Keratinocyte (primary cell): ENCODE measurements at regions not wholly inside any gene's neighbourhood (a gene's known extent, or its start where the extent isn't known, plus 50 kb on each side); places are given as distances from the start of the nearest gene placed in this dataset.
"Not testable (repeated sequence)": the region's sequence is repeated elsewhere in the genome, so short reads cannot be mapped to it uniquely, and the experiment has no call there.

Experiments used
- DNase-seq: peaks from one replicate; pipeline ENCODE4 v3.0.0-alpha.2; 2011; ENCODE audit warnings: low read depth, missing footprints, low spot score
- FAIRE-seq: peaks from 2 replicates; lab custom pipeline; 2011; peaks lifted over from hg19 to GRCh38; lab: Jason Lieb, UNC
- H2AFZ ChIP-seq: 2 replicates; pipeline ENCODE4 v1.6.0; 2012; ENCODE audit warnings: low read length, control low read depth, inconsistent platforms; ENCODE audit not compliant: control insufficient read depth
- H3K27ac ChIP-seq: 2 replicates; pipeline ENCODE4 v1.5.1; 2011; ENCODE audit warnings: low read length; ENCODE audit not compliant: control insufficient read depth, insufficient read depth
- H3K27me3 ChIP-seq: 3 replicates; pipeline ENCODE4 v1.6.0; 2011; ENCODE audit warnings: low read length; ENCODE audit not compliant: control insufficient read depth, insufficient read depth; ENCODE audit errors: extremely low read depth
- H3K36me3 ChIP-seq, 2 experiments: 2 replicates in 1 of 2; 3 replicates in 1 of 2; pipeline ENCODE4 v1.5.1; 2011; ENCODE audit warnings: low read length in 2 of 2, mild to moderate bottlenecking in 1 of 2; ENCODE audit not compliant: control insufficient read depth in 2 of 2, insufficient read depth in 2 of 2; ENCODE audit errors: extremely low read depth in 1 of 2
- H3K4me1 ChIP-seq: 3 replicates; pipeline ENCODE4 v1.5.1; 2011; ENCODE audit warnings: low read length; ENCODE audit not compliant: control insufficient read depth, insufficient read depth; ENCODE audit errors: extremely low read depth
- H3K4me2 ChIP-seq: 3 replicates; pipeline ENCODE4 v1.6.0; 2011; ENCODE audit warnings: low read depth, low read length; ENCODE audit not compliant: control insufficient read depth, insufficient read depth; ENCODE audit errors: extremely low read depth
- H3K4me3 ChIP-seq, 3 experiments: fragments of 200-600 bp in 1 of 3; sonication (generic) in 1 of 3; 2 replicates in 2 of 3; 3 replicates in 1 of 3; pipeline ENCODE4 v1.5.1; 2011 to 2016; ENCODE audit warnings: low read length in 3 of 3, mild to moderate bottlenecking in 3 of 3, control low read depth in 2 of 3, inconsistent platforms in 1 of 3, low read depth in 1 of 3, mixed read lengths in 1 of 3, mixed run types in 1 of 3, moderate library complexity in 1 of 3; ENCODE audit not compliant: control insufficient read depth in 2 of 3, insufficient read depth in 2 of 3; ENCODE audit errors: extremely low read depth in 1 of 3
- H3K79me2 ChIP-seq: 2 replicates; pipeline ENCODE4 v1.6.0; 2012; ENCODE audit warnings: low read length; ENCODE audit not compliant: control insufficient read depth, insufficient read depth
- H3K9ac ChIP-seq: 3 replicates; pipeline ENCODE4 v1.6.0; 2011; ENCODE audit warnings: low read length; ENCODE audit not compliant: control insufficient read depth, insufficient read depth; ENCODE audit errors: extremely low read depth
- H3K9me1 ChIP-seq: 3 replicates; pipeline ENCODE4 v1.6.0; 2011; ENCODE audit warnings: low read length; ENCODE audit not compliant: control insufficient read depth, insufficient read depth; ENCODE audit errors: extremely low read depth
- H3K9me3 ChIP-seq: 2 replicates; pipeline ENCODE4 v1.5.1; 2012; ENCODE audit warnings: low read depth, low read length; ENCODE audit not compliant: control insufficient read depth
- H4K20me1 ChIP-seq: 3 replicates; pipeline ENCODE4 v1.6.0; 2011; ENCODE audit warnings: low read length; ENCODE audit not compliant: control insufficient read depth, insufficient read depth; ENCODE audit errors: extremely low read depth
- EZH2 ChIP-seq: IDR thresholded peaks from one replicate; pipeline ENCODE4 v1.6.1; 2012; ENCODE audit warnings: inconsistent platforms, mild to moderate bottlenecking, low read length, moderate library complexity
- dilution Hi-C: fragments of 300-500 bp; cut with MboI; formaldehyde crosslinking; loops from one replicate; pipeline ENCODE4 v1.7.0; 2020; ENCODE audit warnings: low sequenced_read_pairs; ENCODE audit not compliant: extremely low pct_ligation_motif_present
- TF ChIP-seq, protein P1 (sequence below), 3 experiments: IDR thresholded peaks in 1 of 3; conservative IDR thresholded peaks in 1 of 3; optimal IDR thresholded peaks in 1 of 3; 2 replicates in 2 of 3; 3 replicates in 1 of 3; pipeline versions ENCODE3 to v1.5.1; 2011; ENCODE audit warnings: low read length in 3 of 3, mild to moderate bottlenecking in 3 of 3, moderate library complexity in 2 of 3, control low read depth in 1 of 3, inconsistent platforms in 1 of 3; ENCODE audit not compliant: insufficient read depth in 2 of 3; ENCODE audit errors: extremely low read depth in 1 of 3

DNA sequence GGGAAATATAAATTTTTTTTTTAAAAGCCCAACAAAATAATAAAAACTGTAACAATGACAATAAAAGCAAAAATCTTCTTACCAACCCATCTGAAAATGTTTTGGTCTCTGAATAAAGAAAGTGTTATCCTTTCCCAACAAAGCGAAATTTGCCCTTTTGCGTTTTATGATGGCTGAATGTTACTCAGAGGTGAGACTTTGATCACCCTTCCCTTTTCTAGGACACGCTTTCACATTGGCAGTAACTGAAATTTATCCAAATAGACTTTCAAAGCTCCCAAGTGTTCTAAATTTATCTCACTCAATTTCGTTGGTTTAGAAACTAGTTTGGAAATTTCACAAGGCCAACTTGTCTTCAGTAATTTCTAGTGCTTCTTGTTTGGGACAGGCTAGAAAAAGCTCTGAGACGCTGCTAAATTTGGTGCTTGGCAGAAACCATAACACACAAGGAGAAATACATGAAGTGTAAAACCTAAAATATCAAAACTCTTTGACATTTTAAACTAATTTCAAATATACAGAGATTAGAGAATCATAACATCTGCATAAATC lies 354.5 kb upstream of the CITED2 start:
- no peaks in the 10 kb centered on the region for H3K79me2 ChIP-seq
- no peaks in the 10 kb centered on the region for H3K36me3 ChIP-seq
- no peaks in the 10 kb centered on the region for H3K9me1 ChIP-seq
- H3K9me3 ChIP-seq, result no peaks in the 10 kb centered on the region
- no peaks in the 10 kb centered on the region for H3K27me3 ChIP-seq
- dilution Hi-C loops, result no loop called here
- FAIRE-seq (no peak), DNase-seq (no peak)
- peaks cover 18% of the 10 kb centered on the region for H3K4me1 ChIP-seq
- H4K20me1 ChIP-seq, result no peaks in the 10 kb centered on the region
- no peak overlapping the region for H3K27ac ChIP-seq
- H2AFZ ChIP-seq, result no peak overlapping the region
- no peak overlapping the region for H3K9ac ChIP-seq
- H3K4me2 ChIP-seq, result no peak overlapping the region
- H3K4me3 ChIP-seq, result no peak overlapping the region
- TF ChIP-seq, protein P1, sequence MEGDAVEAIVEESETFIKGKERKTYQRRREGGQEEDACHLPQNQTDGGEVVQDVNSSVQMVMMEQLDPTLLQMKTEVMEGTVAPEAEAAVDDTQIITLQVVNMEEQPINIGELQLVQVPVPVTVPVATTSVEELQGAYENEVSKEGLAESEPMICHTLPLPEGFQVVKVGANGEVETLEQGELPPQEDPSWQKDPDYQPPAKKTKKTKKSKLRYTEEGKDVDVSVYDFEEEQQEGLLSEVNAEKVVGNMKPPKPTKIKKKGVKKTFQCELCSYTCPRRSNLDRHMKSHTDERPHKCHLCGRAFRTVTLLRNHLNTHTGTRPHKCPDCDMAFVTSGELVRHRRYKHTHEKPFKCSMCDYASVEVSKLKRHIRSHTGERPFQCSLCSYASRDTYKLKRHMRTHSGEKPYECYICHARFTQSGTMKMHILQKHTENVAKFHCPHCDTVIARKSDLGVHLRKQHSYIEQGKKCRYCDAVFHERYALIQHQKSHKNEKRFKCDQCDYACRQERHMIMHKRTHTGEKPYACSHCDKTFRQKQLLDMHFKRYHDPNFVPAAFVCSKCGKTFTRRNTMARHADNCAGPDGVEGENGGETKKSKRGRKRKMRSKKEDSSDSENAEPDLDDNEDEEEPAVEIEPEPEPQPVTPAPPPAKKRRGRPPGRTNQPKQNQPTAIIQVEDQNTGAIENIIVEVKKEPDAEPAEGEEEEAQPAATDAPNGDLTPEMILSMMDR (optimal IDR thresholded peaks at IDR 0.05 in 1 of 3, IDR thresholded peaks at IDR 0.05 in 1 of 3, conservative IDR thresholded peaks at IDR 0.05 in 1 of 3; ENCODE audit: extremely low read depth in 1 of 3, insufficient read depth in 2 of 3, low read length in 3 of 3), result no peak
- no peak for TF ChIP-seq EZH2

DNA sequence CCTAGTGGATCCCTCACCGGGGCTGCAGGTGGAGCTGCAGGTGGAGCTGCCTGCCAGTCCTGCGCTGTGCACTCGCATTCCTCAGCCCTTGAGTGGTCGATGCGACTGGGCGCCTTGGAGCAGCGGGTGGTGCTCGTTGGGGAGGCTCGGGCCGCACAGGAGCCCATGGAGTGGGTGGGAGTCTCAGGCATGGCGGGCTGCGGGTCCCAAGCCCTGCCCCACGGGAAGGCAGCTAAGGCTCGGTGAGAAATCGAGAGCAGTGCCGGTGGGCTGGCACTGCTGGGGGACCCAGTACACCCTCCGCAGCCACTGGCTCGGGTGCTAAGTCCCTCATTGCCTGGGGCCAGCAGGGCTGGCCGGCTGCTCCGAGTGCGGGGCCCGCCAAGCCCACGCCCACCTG lies 351.8 kb upstream of the CITED2 start:
- H3K79me2 ChIP-seq, H3K27me3 ChIP-seq, H3K36me3 ChIP-seq, H3K9ac ChIP-seq, H3K9me1 ChIP-seq, H3K4me2 ChIP-seq, H3K4me1 ChIP-seq, dilution Hi-C loops, H3K9me3 ChIP-seq, H3K27ac ChIP-seq, FAIRE-seq, H3K4me3 ChIP-seq, H2AFZ ChIP-seq, DNase-seq, H4K20me1 ChIP-seq: not testable (repeated sequence)

DNA sequence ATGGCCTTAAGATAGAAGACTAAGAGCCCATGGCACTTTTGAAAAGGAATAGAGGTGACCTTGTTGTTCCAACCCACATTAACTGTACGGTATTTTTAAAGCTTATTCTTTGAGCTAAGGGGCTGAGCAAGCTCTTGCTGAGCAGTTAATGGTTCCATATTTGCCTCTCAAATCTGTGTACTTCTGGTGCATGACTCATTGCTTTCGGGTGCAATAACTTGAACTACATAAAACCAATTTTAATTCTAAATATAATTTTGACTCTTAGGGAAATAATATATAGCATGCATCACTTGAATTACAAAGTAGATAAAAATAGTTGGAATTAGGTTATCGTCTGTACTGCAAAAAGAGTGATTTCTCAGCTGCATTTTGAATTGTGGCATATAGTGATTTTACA lies 348.1 kb upstream of the CITED2 start:
- Histone ChIP-seq H3K9ac (no peak overlapping the region), H4K20me1 (no peaks in the 10 kb centered on the region), H3K9me3 (no peaks in the 10 kb centered on the region), H3K79me2 (no peaks in the 10 kb centered on the region), H3K4me1 (no peaks in the 10 kb centered on the region), H3K9me1 (no peaks in the 10 kb centered on the region), H3K4me2 (no peak overlapping the region), H3K27ac (no peak overlapping the region), H3K4me3 (no peak overlapping the region), H3K27me3 (no peaks in the 10 kb centered on the region), H2AFZ (no peak overlapping the region), H3K36me3 (no peaks in the 10 kb centered on the region)
- TF ChIP-seq, protein P1 (optimal IDR thresholded peaks at IDR 0.05 in 1 of 3, IDR thresholded peaks at IDR 0.05 in 1 of 3, conservative IDR thresholded peaks at IDR 0.05 in 1 of 3; ENCODE audit: extremely low read depth in 1 of 3, insufficient read depth in 2 of 3, low read length in 3 of 3), result no peak
- TF ChIP-seq EZH2, result no peak
- dilution Hi-C loops, result no loop called here
- FAIRE-seq (no peak), DNase-seq (no peak)
